Adipocyte (in vitro differentiated cells): ENCODE measurements at regions not wholly inside any gene's neighbourhood (a gene's known extent, or its start where the extent isn't known, plus 50 kb on each side); places are given as distances from the start of the nearest gene placed in this dataset.
A peak's percentile ranks its signal among the peaks of the same experiment; 100 is the strongest.

ENCODE experiments used
- DNase-seq: peaks from one replicate; pipeline ENCODE4 v3.0.0-alpha.2; 2015; ENCODE audit warnings: low read depth
- H3K27me3 ChIP-seq: replicated peaks from 2 replicates; pipeline ENCODE4 v1.7.0; 2013; ENCODE audit warnings: mild to moderate bottlenecking, low read length, moderate library complexity; ENCODE audit not compliant: control insufficient read depth, insufficient read depth
- H3K36me3 ChIP-seq: 2 replicates; pipeline ENCODE4 v1.7.0; 2013; ENCODE audit warnings: low read length, mild to moderate bottlenecking, moderate library complexity; ENCODE audit not compliant: control insufficient read depth, insufficient read depth, severe bottlenecking
- H3K4me1 ChIP-seq: 2 replicates; pipeline ENCODE4 v1.7.0; 2013; ENCODE audit warnings: mild to moderate bottlenecking, low read length, moderate library complexity; ENCODE audit not compliant: control insufficient read depth, insufficient read depth
- H3K4me3 ChIP-seq: 2 replicates; pipeline ENCODE4 v1.7.0; 2013; ENCODE audit warnings: mild to moderate bottlenecking, low read length, moderate library complexity
- H3K9ac ChIP-seq: 2 replicates; pipeline ENCODE4 v1.7.0; 2013; ENCODE audit warnings: mild to moderate bottlenecking, low read length, moderate library complexity
- H3K9me3 ChIP-seq: 2 replicates; pipeline ENCODE4 v1.7.0; 2013; ENCODE audit warnings: mild to moderate bottlenecking, low read length, moderate library complexity; ENCODE audit not compliant: control insufficient read depth

- DNase-seq, result no peak
- Histone ChIP-seq H3K27me3 (no peaks in the 10 kb centered on the region), H3K4me3 (no peak overlapping the region), H3K36me3 (no peaks in the 10 kb centered on the region), H3K9me3 (peaks cover 24% of the 10 kb centered on the region), H3K9ac (no peak overlapping the region), H3K4me1 (no peaks in the 10 kb centered on the region)
Measured at GRCh38 chr5:147143215-147143614, 91.6 kb upstream of the STK32A start.

GRCh38 chr5:147145328-147145727, 89.5 kb upstream of the STK32A start:
- H3K36me3 ChIP-seq, result no peaks in the 10 kb centered on the region
- H3K4me1 ChIP-seq, result no peaks in the 10 kb centered on the region
- no peak for DNase-seq
- peaks cover 3% of the 10 kb centered on the region for H3K9me3 ChIP-seq
- H3K4me3 ChIP-seq, result no peak overlapping the region
- no peak overlapping the region for H3K9ac ChIP-seq
- no peaks in the 10 kb centered on the region for H3K27me3 ChIP-seq

GRCh38 chr5:147148715-147149114, 86.1 kb upstream of the STK32A start:
- H3K27me3 ChIP-seq, result no peaks in the 10 kb centered on the region
- no peaks in the 10 kb centered on the region for H3K9me3 ChIP-seq
- no peak overlapping the region for H3K9ac ChIP-seq
- no peaks in the 10 kb centered on the region for H3K4me1 ChIP-seq
- H3K4me3 ChIP-seq, result no peak overlapping the region
- no peaks in the 10 kb centered on the region for H3K36me3 ChIP-seq
- no peak for DNase-seq

- H3K4me1 ChIP-seq, result peaks cover 2% of the 10 kb centered on the region
- DNase-seq, result no peak
- no peak overlapping the region for H3K4me3 ChIP-seq
- H3K9me3 ChIP-seq, result no peaks in the 10 kb centered on the region
- no peaks in the 10 kb centered on the region for H3K27me3 ChIP-seq
- H3K9ac ChIP-seq, result no peak overlapping the region
- H3K36me3 ChIP-seq, result no peaks in the 10 kb centered on the region
Measured at GRCh38 chr5:147152086-147152485, 82.7 kb upstream of the STK32A start.

GRCh38 chr5:147154809-147155208, 80.0 kb upstream of the STK32A start:
- Histone ChIP-seq H3K36me3 (no peaks in the 10 kb centered on the region), H3K9ac (no peak overlapping the region), H3K4me3 (no peak overlapping the region), H3K4me1 (peaks cover 28% of the 10 kb centered on the region), H3K27me3 (no peaks in the 10 kb centered on the region), H3K9me3 (no peaks in the 10 kb centered on the region)
- DNase-seq, result no peak

GRCh38 chr5:147156012-147156411, 78.8 kb upstream of the STK32A start:
- H3K4me1 ChIP-seq, result peaks cover 40% of the 10 kb centered on the region
- DNase-seq, result no peak
- H3K36me3 ChIP-seq, result no peaks in the 10 kb centered on the region
- H3K27me3 ChIP-seq, result no peaks in the 10 kb centered on the region
- H3K4me3 ChIP-seq, result no peak overlapping the region
- H3K9me3 ChIP-seq, result no peaks in the 10 kb centered on the region
- H3K9ac ChIP-seq, result no peak overlapping the region

GRCh38 chr5:147160902-147161700, 73.7 kb upstream of the STK32A start:
- Histone ChIP-seq H3K4me3 (peak overlapping the region; percentile 33), H3K4me1 (peaks cover 48% of the 10 kb centered on the region), H3K27me3 (no peaks in the 10 kb centered on the region), H3K36me3 (no peaks in the 10 kb centered on the region), H3K9ac (peak overlapping the region; percentile 65), H3K9me3 (no peaks in the 10 kb centered on the region)
- no peak for DNase-seq

- no peaks in the 10 kb centered on the region for H3K36me3 ChIP-seq
- no peak overlapping the region for H3K9ac ChIP-seq
- no peaks in the 10 kb centered on the region for H3K9me3 ChIP-seq
- H3K4me3 ChIP-seq, result no peak overlapping the region
- no peak for DNase-seq
- H3K4me1 ChIP-seq, result peaks cover 44% of the 10 kb centered on the region
- H3K27me3 ChIP-seq, result no peaks in the 10 kb centered on the region
Measured at GRCh38 chr5:147162740-147163139, 72.1 kb upstream of the STK32A start.

GRCh38 chr5:147167529-147167928, 67.3 kb upstream of the STK32A start:
- Histone ChIP-seq H3K9ac (no peak overlapping the region), H3K27me3 (no peaks in the 10 kb centered on the region)

GRCh38 chr5:147168578-147169327, 66.1 kb upstream of the STK32A start:
- H3K36me3 ChIP-seq, result no peaks in the 10 kb centered on the region
- peaks cover 33% of the 10 kb centered on the region for H3K4me1 ChIP-seq
- no peaks in the 10 kb centered on the region for H3K9me3 ChIP-seq
- H3K4me3 ChIP-seq, result peak overlapping the region; percentile 25
- no peaks in the 10 kb centered on the region for H3K27me3 ChIP-seq
- H3K9ac ChIP-seq, result peak overlapping the region; percentile 80
- no peak for DNase-seq

More at GRCh38 chr5:147167529-147167928, 67.3 kb upstream of the STK32A start:
- no peak for DNase-seq
- Histone ChIP-seq H3K4me1 (peaks cover 33% of the 10 kb centered on the region), H3K9me3 (no peaks in the 10 kb centered on the region), H3K4me3 (no peak overlapping the region), H3K36me3 (no peaks in the 10 kb centered on the region)

GRCh38 chr5:147169399-147169798, 65.4 kb upstream of the STK32A start:
- peak overlapping the region; percentile 80 for H3K9ac ChIP-seq
- no peaks in the 10 kb centered on the region for H3K9me3 ChIP-seq
- H3K4me1 ChIP-seq, result peaks cover 33% of the 10 kb centered on the region
- no peak for DNase-seq
- no peaks in the 10 kb centered on the region for H3K27me3 ChIP-seq
- H3K36me3 ChIP-seq, result no peaks in the 10 kb centered on the region
- H3K4me3 ChIP-seq, result peak overlapping the region; percentile 25
